ENCODE measurements at regions not wholly inside any gene's neighbourhood (a gene's known extent, or its start where the extent isn't known, plus 50 kb on each side); places are given as distances from the start of the nearest gene placed in this dataset.

GRCh38 chr5:158207733-158208132 lies 348.8 kb upstream of the CLINT1 start:
- Histone ChIP-seq H2AFZ (ENCODE audit: insufficient read depth, low read depth, low read length, poor library complexity, severe bottlenecking) (no peak overlapping the region), H3K4me3 (replicated peaks in 1 of 3; ENCODE audit: low read depth in 2 of 3, low read length in 3 of 3) (no peak overlapping the region), H3K27ac (ENCODE audit: low read depth in 1 of 2, low read length in 2 of 2) (no peak overlapping the region), H3K9me3 (replicated peaks in 1 of 2; ENCODE audit: control insufficient read depth in 1 of 2, insufficient read depth in 1 of 2, low read length in 2 of 2) (peaks cover 0 to 7% of the 10 kb centered on the region in 2 donors), H3K4me2 (replicated peaks; ENCODE audit: extremely low read depth, low read length, poor library complexity, severe bottlenecking) (no peak overlapping the region), H3K79me2 (ENCODE audit: insufficient read depth, low read length) (no peaks in the 10 kb centered on the region), H4K20me1 (ENCODE audit: insufficient read depth, low read length) (no peaks in the 10 kb centered on the region), H3K27me3 (ENCODE audit: control insufficient read depth in 2 of 2, insufficient read depth in 2 of 2, low read length in 2 of 2) (no peaks in the 10 kb centered on the region), H3K4me1 (ENCODE audit: control insufficient read depth in 1 of 2, insufficient read depth in 2 of 2, low read length in 2 of 2) (peaks cover 0 to 7% of the 10 kb centered on the region in 2 donors), H3K9ac (ENCODE audit: insufficient read depth, low read length, poor library complexity, severe bottlenecking) (no peak overlapping the region), H3K36me3 (replicated peaks in 1 of 2; ENCODE audit: control insufficient read depth in 1 of 2, insufficient read depth in 2 of 2, low read length in 2 of 2) (no peaks in the 10 kb centered on the region)
- no peak for DNase-seq
- Mint-ChIP-seq H3K27me3 (ENCODE audit: low read depth in 3 of 3) (peaks cover 0 to 4% (median 0%) of the 10 kb centered on the region in 3 donors), H3K9me3 (peaks cover 0 to 13% (median 4%) of the 10 kb centered on the region in 7 donors), H3K36me3 (peaks cover 0 to 3% of the 10 kb centered on the region in 2 donors), H3K4me1 (peaks cover 8% of the 10 kb centered on the region), H3K27ac (no peak overlapping the region), H3K4me3 (no peak overlapping the region)
- WGBS (ENCODE audit: insufficient coverage), result 91% methylated on average over 10 of the region's 10 CpGs
- TF ChIP-seq CTCF (IDR thresholded peaks at IDR 0.05), result no peak
- intact Hi-C loops (cut with micrococcal nuclease), result no loop called here

- no CpG with 5 or more reads among the region's 2 CpGs for WGBS (ENCODE audit: insufficient coverage)
These were observed 347.0 kb upstream of the CLINT1 start for GRCh38 chr5:158205992-158206391.

More at GRCh38 chr5:158205992-158206391, 347.0 kb upstream of the CLINT1 start:
- Histone ChIP-seq H3K27me3 (ENCODE audit: control insufficient read depth in 2 of 2, insufficient read depth in 2 of 2, low read length in 2 of 2) (no peaks in the 10 kb centered on the region), H3K4me1 (ENCODE audit: control insufficient read depth in 1 of 2, insufficient read depth in 2 of 2, low read length in 2 of 2) (peaks cover 0 to 7% of the 10 kb centered on the region in 2 donors), H3K79me2 (ENCODE audit: insufficient read depth, low read length) (no peaks in the 10 kb centered on the region), H3K9me3 (replicated peaks in 1 of 2; ENCODE audit: control insufficient read depth in 1 of 2, insufficient read depth in 1 of 2, low read length in 2 of 2) (peaks cover 0 to 7% of the 10 kb centered on the region in 2 donors), H3K9ac (ENCODE audit: insufficient read depth, low read length, poor library complexity, severe bottlenecking) (no peak overlapping the region), H3K27ac (ENCODE audit: low read depth in 1 of 2, low read length in 2 of 2) (no peak overlapping the region), H4K20me1 (ENCODE audit: insufficient read depth, low read length) (no peaks in the 10 kb centered on the region), H2AFZ (ENCODE audit: insufficient read depth, low read depth, low read length, poor library complexity, severe bottlenecking) (no peak overlapping the region), H3K4me2 (replicated peaks; ENCODE audit: extremely low read depth, low read length, poor library complexity, severe bottlenecking) (no peak overlapping the region), H3K4me3 (replicated peaks in 1 of 3; ENCODE audit: low read depth in 2 of 3, low read length in 3 of 3) (no peak overlapping the region), H3K36me3 (replicated peaks in 1 of 2; ENCODE audit: control insufficient read depth in 1 of 2, insufficient read depth in 2 of 2, low read length in 2 of 2) (no peaks in the 10 kb centered on the region)
- no peak overlapping the region for H3K4me3 Mint-ChIP-seq
- intact Hi-C loops (cut with micrococcal nuclease), result no loop called here
- H3K4me1 Mint-ChIP-seq, result peaks cover 8% of the 10 kb centered on the region
- TF ChIP-seq CTCF (IDR thresholded peaks at IDR 0.05), result no peak
- no peak for DNase-seq
- H3K27me3 Mint-ChIP-seq (ENCODE audit: low read depth in 3 of 3), result peaks cover 0 to 4% (median 0%) of the 10 kb centered on the region in 3 donors
- no peak overlapping the region for H3K27ac Mint-ChIP-seq
- peaks cover 0 to 13% (median 4%) of the 10 kb centered on the region in 7 donors for H3K9me3 Mint-ChIP-seq
- peaks cover 0 to 3% of the 10 kb centered on the region in 2 donors for H3K36me3 Mint-ChIP-seq
